Smooth muscle cell of the brain vasculature (primary cell): ENCODE measurements at regions not wholly inside any gene's neighbourhood (a gene's known extent, or its start where the extent isn't known, plus 50 kb on each side); places are given as distances from the start of the nearest gene placed in this dataset.
"Not testable (repeated sequence)": the region's sequence is repeated elsewhere in the genome, so short reads cannot be mapped to it uniquely, and the experiment has no call there.

Experiments used
- DNase-seq: peaks from one replicate; pipeline ENCODE4 v3.0.0-alpha.2; 2012; ENCODE audit warnings: low read depth, low spot score

DNA sequence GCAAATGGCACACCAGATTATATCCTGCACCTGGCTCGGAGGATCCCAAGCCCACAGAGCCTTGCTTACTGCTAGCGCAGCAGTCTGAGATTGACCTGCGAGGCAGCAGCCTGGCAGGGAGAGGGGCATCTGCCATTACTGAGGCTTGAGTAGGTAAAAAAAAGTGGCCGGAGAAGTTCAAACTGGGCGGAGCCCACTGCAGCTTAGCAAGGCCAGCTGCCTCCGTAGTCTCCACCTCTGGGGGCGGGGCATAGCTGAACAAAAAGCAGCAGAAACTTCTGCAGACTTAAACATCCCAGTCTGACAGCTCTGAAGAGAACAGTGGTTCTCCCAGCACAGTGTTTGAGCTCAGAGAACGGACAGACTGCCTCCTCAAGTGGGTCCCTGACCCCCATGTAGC, 85.4 kb upstream of the TMEM170B start:
- DNase-seq = not testable (repeated sequence)

DNA sequence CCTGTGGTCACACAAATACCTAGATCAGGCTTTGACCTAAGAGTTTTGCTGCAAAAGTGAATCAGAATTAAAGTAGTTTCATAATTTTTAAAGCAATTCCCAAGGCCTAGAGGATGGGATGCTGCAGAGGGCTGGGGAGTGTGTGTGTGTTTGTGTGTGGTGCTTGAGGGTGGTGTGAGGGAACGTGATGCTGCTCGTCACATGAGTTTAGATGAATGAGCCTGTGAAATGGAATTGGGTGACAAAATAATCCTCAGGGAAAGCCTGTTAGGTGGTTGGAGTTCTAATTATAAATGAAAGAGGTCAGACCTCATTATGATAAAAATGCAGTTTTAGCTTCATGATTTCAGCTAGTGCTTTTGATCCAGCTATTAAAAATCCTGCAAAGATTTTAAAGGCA, 87.5 kb upstream of the TMEM170B start:
- DNase-seq = no peak

- no peak for DNase-seq
Measured at GRCh38 chr6:11449408-11449807, 88.1 kb upstream of the TMEM170B start.

DNA sequence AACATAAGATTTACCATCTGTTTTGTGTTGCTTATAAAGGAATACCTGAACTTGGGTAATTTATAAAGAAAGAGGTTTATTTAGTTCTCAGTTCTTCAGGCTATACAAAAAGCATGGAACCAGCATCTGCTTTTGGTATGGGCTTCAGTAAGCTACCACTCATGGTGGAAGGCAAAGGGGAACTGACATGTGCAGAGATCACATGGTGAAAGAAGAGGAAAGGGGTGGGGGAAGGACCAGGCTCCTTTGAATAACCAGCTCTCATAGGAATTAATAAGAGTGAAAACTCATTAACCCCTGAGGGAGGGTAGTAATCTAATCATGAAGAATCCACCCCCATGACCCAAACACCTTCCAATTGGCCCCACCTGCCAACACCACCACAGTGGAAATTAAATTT, 89.5 kb upstream of the TMEM170B start:
- no peak for DNase-seq

GRCh38 chr6:11447265-11447664, 90.3 kb upstream of the TMEM170B start:
- no peak for DNase-seq

GRCh38 chr6:11445146-11445545, 92.4 kb upstream of the TMEM170B start:
- DNase-seq = no peak

DNA sequence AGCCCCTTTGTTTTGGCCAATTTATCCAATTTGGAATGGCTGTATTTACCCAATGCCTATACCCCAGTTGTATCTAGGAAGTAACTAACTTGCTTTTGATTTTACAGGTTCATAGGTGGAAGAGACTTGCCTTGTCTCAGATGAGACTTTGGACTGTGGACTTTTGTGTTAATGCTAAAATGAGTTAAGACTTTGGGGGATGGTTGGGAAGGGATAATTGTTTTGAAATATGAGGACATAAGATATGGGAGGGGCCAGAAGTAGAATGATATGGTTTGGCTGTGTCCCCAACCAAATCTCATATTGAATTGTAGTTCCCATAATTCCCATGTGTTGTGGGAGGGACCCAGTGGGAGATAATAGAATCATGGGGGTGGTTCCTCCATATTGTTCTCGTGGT, 94.4 kb upstream of the TMEM170B start:
- DNase-seq = not testable (repeated sequence)

DNA sequence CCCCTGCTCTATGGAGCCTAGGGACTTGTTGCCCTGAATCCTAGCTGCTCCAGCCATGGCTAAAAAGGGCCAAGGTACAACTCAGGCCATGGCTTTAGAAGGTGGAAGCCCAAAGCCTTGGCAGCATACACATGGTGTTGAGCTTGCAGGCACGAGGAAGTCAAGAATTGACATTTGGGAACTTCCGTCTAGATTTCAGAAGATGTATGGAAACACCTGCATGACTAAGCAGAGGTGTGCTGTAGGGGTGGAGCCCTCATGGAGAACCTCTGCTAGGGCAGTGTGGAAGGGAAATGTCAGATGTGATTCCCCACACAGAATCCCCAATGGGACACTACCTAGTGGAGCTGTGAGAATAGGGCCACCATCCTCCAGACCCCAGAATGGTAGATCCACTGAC, 95.1 kb upstream of the TMEM170B start:
- no peak for DNase-seq

- DNase-seq = no peak
Measured at GRCh38 chr6:11439876-11440275, 97.7 kb upstream of the TMEM170B start.

GRCh38 chr6:11439017-11439420, 98.5 kb upstream of the TMEM170B start:
- no peak for DNase-seq

DNA sequence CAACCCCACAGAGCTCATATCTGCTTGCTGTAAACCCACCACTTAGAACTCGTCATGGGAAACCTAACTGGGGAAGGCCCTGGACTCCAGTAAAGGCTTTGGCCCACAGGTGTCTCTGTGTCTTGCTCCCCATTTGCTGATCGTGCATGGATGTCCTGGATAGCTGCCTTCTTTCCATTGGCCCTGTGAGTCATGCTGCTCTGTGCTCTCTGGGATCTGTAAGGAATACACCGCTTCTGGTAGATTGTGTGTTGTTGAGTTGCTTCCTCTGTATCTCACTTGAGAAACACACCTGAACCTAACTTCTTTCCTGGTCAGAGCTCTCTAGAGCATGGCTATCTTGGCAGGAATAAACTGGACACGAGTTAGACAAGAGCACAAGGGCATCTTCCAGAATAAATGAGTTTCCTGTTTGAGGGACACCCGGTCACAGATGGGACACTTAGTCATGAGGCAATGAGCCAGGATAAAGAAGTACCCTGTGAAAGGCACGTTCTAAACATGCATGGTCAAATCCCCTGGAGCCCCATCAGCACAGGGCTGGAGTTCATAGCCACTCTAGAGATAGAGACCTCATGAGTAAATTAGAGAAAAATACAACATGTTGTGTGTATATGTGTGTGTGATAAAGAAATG, 99.6 kb upstream of the TMEM170B start:
- DNase-seq = no peak

DNA sequence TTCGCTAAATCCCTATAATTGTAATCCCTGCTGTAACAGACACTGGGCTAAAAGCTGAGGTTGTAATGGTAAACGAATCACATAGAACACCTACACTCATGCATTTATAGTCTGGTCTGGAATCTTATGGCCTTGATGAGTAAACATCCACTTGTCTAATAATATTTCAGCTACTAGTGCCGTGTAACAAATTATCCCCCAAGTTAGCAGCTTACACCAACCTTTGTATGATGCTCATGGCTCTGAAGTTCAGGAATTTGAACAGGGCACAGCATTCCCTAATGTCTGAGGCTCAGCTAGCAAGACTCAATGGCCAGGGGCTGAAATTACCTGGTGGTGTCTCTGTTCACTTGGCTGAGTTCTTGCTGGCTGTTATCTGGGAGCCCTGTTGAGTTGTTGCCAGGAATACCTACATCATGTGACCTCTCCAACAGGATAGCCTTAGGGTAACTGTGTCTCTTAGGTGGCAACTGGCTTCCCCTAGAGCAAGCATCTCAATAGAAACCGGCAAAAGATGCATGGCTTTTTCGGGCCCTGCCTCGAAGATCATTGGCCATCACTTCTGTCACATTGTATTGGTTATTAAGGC, 100.9 kb upstream of the TMEM170B start:
- no peak for DNase-seq

DNA sequence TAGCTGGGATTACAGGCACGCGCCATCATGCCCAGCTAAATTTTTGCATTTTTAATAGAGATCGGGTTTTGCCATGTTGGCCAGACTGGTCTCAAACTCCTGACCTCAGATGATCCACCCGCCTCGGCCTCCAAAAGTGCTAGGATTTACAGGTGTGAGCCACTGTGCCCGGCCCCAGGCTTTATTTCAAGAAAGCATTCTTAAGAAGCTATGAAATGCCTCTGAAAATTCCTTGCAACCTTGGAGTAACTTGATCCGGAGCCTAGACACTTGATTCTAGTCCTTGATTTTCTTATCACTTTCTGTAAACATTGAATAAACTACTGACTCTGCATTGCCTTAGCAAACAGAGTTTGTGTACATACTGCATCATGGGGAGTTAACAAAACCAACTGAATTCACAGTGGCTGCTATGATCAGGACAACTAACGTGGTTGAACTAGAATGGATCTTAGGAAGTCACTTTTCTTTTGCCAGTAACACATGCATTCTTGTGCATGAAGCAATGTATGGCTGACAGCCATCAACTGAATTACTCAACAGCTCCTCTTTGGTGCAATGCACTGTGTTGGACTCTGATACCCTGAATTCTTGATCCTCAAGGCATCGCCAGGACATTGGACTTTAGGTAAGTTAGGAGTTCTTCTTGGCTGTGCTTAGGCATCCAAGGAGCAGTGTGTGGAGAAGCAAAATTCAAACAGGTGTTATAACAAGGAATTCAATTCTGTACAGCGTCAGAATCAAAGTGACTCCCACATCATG, 102.8 kb upstream of the TMEM170B start:
- no peak for DNase-seq

- no peak for DNase-seq
Measured at GRCh38 chr6:11433860-11434259, 103.7 kb upstream of the TMEM170B start.

DNA sequence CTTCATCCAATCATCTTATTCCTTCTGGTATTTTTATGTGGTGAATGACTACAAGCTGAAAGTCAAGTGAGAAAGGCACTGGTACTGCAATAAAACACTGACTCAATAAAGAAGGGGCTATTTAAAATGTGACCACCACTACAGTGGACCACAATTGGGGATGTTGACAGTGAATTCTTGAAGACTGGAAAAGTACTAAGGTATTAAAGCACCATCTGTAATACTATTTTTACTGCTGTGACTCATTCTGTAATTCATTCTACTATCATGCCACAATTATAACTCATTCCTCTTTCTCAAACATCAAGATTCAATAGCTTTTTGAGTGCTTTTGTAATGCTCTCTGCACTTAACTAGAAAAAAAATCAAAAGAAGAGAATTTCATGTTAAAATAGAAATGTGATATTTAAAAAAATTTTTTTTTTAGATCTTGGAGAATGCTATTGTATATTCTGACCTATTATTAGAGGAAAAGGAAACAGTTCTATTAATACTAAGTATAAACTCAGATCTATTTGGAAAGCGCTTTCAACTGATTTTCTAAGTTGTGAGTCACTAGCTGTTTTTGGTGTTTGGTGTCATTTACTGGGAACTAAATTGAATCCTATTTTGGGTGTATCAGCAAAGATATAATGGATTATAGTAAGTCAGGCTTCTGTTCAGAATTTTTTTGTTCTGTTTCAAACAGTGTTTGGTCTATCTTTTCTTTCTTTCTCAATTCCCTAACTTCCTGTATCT, 104.7 kb upstream of the TMEM170B start:
- DNase-seq = no peak

GRCh38 chr6:11432091-11432490, 105.5 kb upstream of the TMEM170B start:
- no peak for DNase-seq

GRCh38 chr6:11431455-11431937, 106.1 kb upstream of the TMEM170B start:
- no peak for DNase-seq

DNA sequence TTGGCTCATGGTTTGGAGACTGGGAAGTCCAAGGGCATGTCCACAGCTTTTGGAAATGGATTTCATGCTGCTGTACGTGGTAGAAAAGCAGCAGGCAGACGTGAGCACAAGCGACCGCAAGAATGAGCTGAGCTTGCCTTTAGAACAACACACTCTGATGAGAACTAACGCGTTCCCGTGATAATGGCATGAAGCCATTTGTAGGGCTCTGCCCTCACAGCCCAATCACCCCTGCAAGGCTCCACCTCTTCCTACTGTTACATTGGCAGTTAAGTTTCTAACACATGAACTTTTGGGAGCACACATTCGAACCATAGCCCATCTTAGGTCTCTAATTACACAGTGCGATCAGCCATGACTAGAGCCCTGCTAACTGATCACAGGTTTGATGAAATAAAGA, 107.5 kb upstream of the TMEM170B start:
- DNase-seq = peak; percentile 23

GRCh38 chr6:11429577-11429976, 108.0 kb upstream of the TMEM170B start:
- peak; percentile 80 for DNase-seq

- DNase-seq = peak; percentile 36
Measured at GRCh38 chr6:11428895-11429294, 108.7 kb upstream of the TMEM170B start.

- DNase-seq = no peak
Measured at GRCh38 chr6:11428371-11428770, 109.2 kb upstream of the TMEM170B start.

GRCh38 chr6:11427723-11428245, 109.8 kb upstream of the TMEM170B start:
- no peak for DNase-seq
